K562 (cell line): ENCODE measurements at regions not wholly inside any gene's neighbourhood (a gene's known extent, or its start where the extent isn't known, plus 50 kb on each side); places are given as distances from the start of the nearest gene placed in this dataset.

ENCODE experiments used
- ATAC-seq: fragments of 200-7000 bp; cut with Tn5 transposase; 3 replicates; pipeline ENCODE4 v1.9.1; 2020; ENCODE audit warnings: moderate library complexity
- BruUV-seq: library from RNA; stranded (reverse); fragments of 400-500 nt; replicated peaks from 2 replicates; lab custom pipeline; 2021; lab: Mats Ljungman, UMichigan
- CTCF ChIA-PET: fragments of 300-600 bp; formaldehyde crosslinking; extraction: SDS; loops from one replicate; lab custom pipeline; 2021; ENCODE audit warnings: low intra/inter-chr PET ratio; lab: Yijun Ruan, JAX
- POLR2A ChIA-PET: fragments of 300-600, 350-650 bp; sonication (Branson Sonifier 250); formaldehyde crosslinking; extraction: SDS; loops from one replicate; lab custom pipeline; 2021; ENCODE audit warnings: antibody characterized with exemption, inconsistent platforms; lab: Yijun Ruan, JAX
- DNase-seq, 4 experiments: peaks; one replicate each; pipeline versions ENCODE4 v3.0.0 to v3.0.0-alpha.2; 2011 to 2018; ENCODE audit warnings: low spot score in 3 of 4, mixed read lengths in 3 of 4; ENCODE audit errors: extremely low read depth in 1 of 4
- FAIRE-seq: peaks from 2 replicates; lab custom pipeline; 2011; peaks lifted over from hg19 to GRCh38; lab: Jason Lieb, UNC
- H2AFZ ChIP-seq: 2 replicates; pipeline ENCODE4 v1.6.0; 2011; ENCODE audit warnings: low read depth, low read length, control low read depth, inconsistent platforms
- H3K27ac ChIP-seq: fragments of 200-600 bp; 3 replicates; pipeline ENCODE4 v1.8.0; 2011; ENCODE audit warnings: low read depth, mild to moderate bottlenecking, control low read depth, inconsistent platforms, low read length, moderate library complexity, mixed read lengths; ENCODE audit errors: extremely low read depth
- H3K27me3 ChIP-seq, 2 experiments: fragments of 300-600 bp in 1 of 2; 2 replicates in 1 of 2; 3 replicates in 1 of 2; pipeline versions ENCODE4 v1.6.0 to v1.8.0; 2011; ENCODE audit warnings: inconsistent platforms in 2 of 2, low read length in 2 of 2, mild to moderate bottlenecking in 1 of 2, mixed read lengths in 1 of 2, moderate library complexity in 1 of 2; ENCODE audit not compliant: control insufficient read depth in 2 of 2, insufficient read depth in 2 of 2
- H3K36me3 ChIP-seq: fragments of 300-600 bp; 3 replicates; pipeline ENCODE4 v1.8.0; 2011; ENCODE audit warnings: mild to moderate bottlenecking, low read length, inconsistent platforms; ENCODE audit not compliant: control insufficient read depth, insufficient read depth
- H3K4me1 ChIP-seq, 2 experiments: fragments of 200-600 bp in 1 of 2; replicated peaks in 1 of 2; 2 replicates in 1 of 2; 3 replicates in 1 of 2; pipeline versions ENCODE4 v1.5.1 to v1.8.0; 2011; ENCODE audit warnings: inconsistent platforms in 2 of 2, low read length in 2 of 2, mild to moderate bottlenecking in 1 of 2, mixed read lengths in 1 of 2, moderate library complexity in 1 of 2; ENCODE audit not compliant: control insufficient read depth in 2 of 2, insufficient read depth in 2 of 2
- H3K4me2 ChIP-seq: 2 replicates; pipeline ENCODE4 v1.6.1; 2011; ENCODE audit warnings: low read length, control low read depth, inconsistent platforms, mixed read lengths; ENCODE audit not compliant: insufficient read depth
- H3K4me3 ChIP-seq: fragments of 200-600 bp; sonication (generic), shearing (Covaris generic); 2 replicates; pipeline ENCODE4 v1.5.1; 2016; ENCODE audit warnings: control low read depth, inconsistent platforms
- H3K79me2 ChIP-seq: fragments of 200-600 bp; 3 replicates; pipeline ENCODE4 v1.8.0; 2011; ENCODE audit warnings: low read length, inconsistent platforms; ENCODE audit not compliant: control insufficient read depth, insufficient read depth
- H3K9ac ChIP-seq, 2 experiments: 2 replicates each; pipeline versions ENCODE4 v1.6.0 to v1.6.1; 2011; ENCODE audit warnings: low read depth in 2 of 2, low read length in 2 of 2, control low read depth in 1 of 2, inconsistent platforms in 1 of 2, mild to moderate bottlenecking in 1 of 2, mixed read lengths in 1 of 2; ENCODE audit not compliant: insufficient read depth in 1 of 2
- H3K9me1 ChIP-seq: one replicate; pipeline ENCODE4 v1.6.0; 2011; ENCODE audit warnings: inconsistent platforms, mild to moderate bottlenecking, low read length, moderate library complexity; ENCODE audit not compliant: control insufficient read depth, insufficient read depth
- H3K9me3 ChIP-seq: replicated peaks from 2 replicates; pipeline ENCODE4 v1.5.1; 2011; ENCODE audit warnings: low read depth, low read length, inconsistent platforms; ENCODE audit not compliant: control insufficient read depth, insufficient read depth
- H4K20me1 ChIP-seq: replicated peaks from 2 replicates; pipeline ENCODE4 v1.6.1; 2011; ENCODE audit warnings: low read length, inconsistent platforms, mixed read lengths; ENCODE audit not compliant: control insufficient read depth, insufficient read depth
- CBFB ChIP-seq: sonication (generic); formaldehyde crosslinking; IDR thresholded peaks from 2 replicates; pipeline ENCODE4 v1.4.0; 2020; ENCODE audit warnings: mild to moderate bottlenecking, missing genetic modification reagents
- CREB1 ChIP-seq, 2 experiments: sonication (generic) in 1 of 2; formaldehyde crosslinking in 1 of 2; IDR thresholded peaks; 2 replicates each; pipeline versions ENCODE4 v1.6.1 to v1.8.0; 2012 to 2022; ENCODE audit warnings: inconsistent platforms in 1 of 2, mild to moderate bottlenecking in 1 of 2, missing genetic modification reagents in 1 of 2, moderate library complexity in 1 of 2
- HLTF ChIP-seq: fragments of 450-650 bp; IDR thresholded peaks from 2 replicates; pipeline ENCODE4 v1.6.1; 2016
- MCM5 ChIP-seq: fragments of 450-650 bp; IDR thresholded peaks from 2 replicates; pipeline ENCODE4 v1.6.1; 2016; ENCODE audit warnings: low read depth
- MIER1 ChIP-seq: fragments of 450-650 bp; IDR thresholded peaks from 2 replicates; pipeline ENCODE4 v1.6.1; 2016; ENCODE audit warnings: antibody characterized with exemption, mild to moderate bottlenecking, low read depth
- NRF1 ChIP-seq, 2 experiments: fragments of 450-650 bp; IDR thresholded peaks in 1 of 2; conservative IDR thresholded peaks in 1 of 2; 2 replicates each; pipeline ENCODE4 v1.6.1; 2014; ENCODE audit warnings: mild to moderate bottlenecking in 2 of 2
- RBM34 ChIP-seq: fragments of 200-400 bp; formaldehyde crosslinking; IDR thresholded peaks from 2 replicates; pipeline ENCODE4 v1.6.1; 2018; ENCODE audit warnings: low read length, borderline replicate concordance; ENCODE audit not compliant: insufficient read depth
- TCF7 ChIP-seq: sonication (generic); IDR thresholded peaks from 2 replicates; pipeline ENCODE4 v1.6.1; 2016; ENCODE audit warnings: antibody characterized with exemption, borderline replicate concordance
- TOE1 ChIP-seq, 2 experiments: fragments of 450-650 bp in 1 of 2; sonication (generic) in 1 of 2; formaldehyde crosslinking in 1 of 2; IDR thresholded peaks; 2 replicates each; pipeline versions ENCODE4 v1.7.1 to v1.8.0; 2016 to 2022; ENCODE audit warnings: borderline replicate concordance in 2 of 2, mild to moderate bottlenecking in 2 of 2, antibody characterized with exemption in 1 of 2, inconsistent platforms in 1 of 2, low read depth in 1 of 2, missing genetic modification reagents in 1 of 2, moderate library complexity in 1 of 2
- ZBTB8A ChIP-seq: fragments of 450-650 bp; IDR thresholded peaks from 2 replicates; pipeline ENCODE4 v1.6.1; 2018; ENCODE audit warnings: mild to moderate bottlenecking, moderate library complexity; ENCODE audit not compliant: partially characterized antibody
- ZC3H8 ChIP-seq: fragments of 450-650 bp; IDR thresholded peaks from 2 replicates; pipeline ENCODE4 v1.6.1; 2017
- ZFX ChIP-seq: sonication (generic); formaldehyde crosslinking; IDR thresholded peaks from 2 replicates; pipeline ENCODE4 v1.8.0; 2022; ENCODE audit warnings: mild to moderate bottlenecking, missing genetic modification reagents, moderate library complexity
- ZNF12 ChIP-seq: sonication (generic); formaldehyde crosslinking; IDR thresholded peaks from 2 replicates; pipeline ENCODE4 v1.4.0; 2020; ENCODE audit warnings: mild to moderate bottlenecking, missing genetic modification reagents
- ZNF124 ChIP-seq: sonication (generic); formaldehyde crosslinking; IDR thresholded peaks from 2 replicates; pipeline ENCODE4 v1.8.1; 2022; ENCODE audit warnings: missing genetic modification reagents
- ZNF395 ChIP-seq: fragments of 200-800 bp; sonication (Bioruptor generic); IDR thresholded peaks from 2 replicates; pipeline ENCODE4 v1.6.1; 2017; ENCODE audit warnings: missing genetic modification characterization, missing compliant biosample characterization
- WGBS: fragments of 100-300 bp; shearing (Covaris generic); methylation state at CpG from one replicate; pipeline ENCODE4 v1.1.6; 2016; ENCODE audit warnings: low coverage, mixed read lengths; ENCODE audit not compliant: insufficient coverage; ENCODE audit errors: missing lambda C conversion rate; 5-methylcytosine and 5-hydroxymethylcytosine counted together
- in situ Hi-C: fragments of 300-500 bp; cut with MboI; formaldehyde crosslinking; loops from 4 replicates; pipeline ENCODE4 v1.15.0; 2018; ENCODE audit warnings: inconsistent platforms, mixed read lengths
- intact Hi-C: fragments of 100-400 bp; cut with micrococcal nuclease; formaldehyde crosslinking; loops from 2 replicates; pipeline ENCODE4 v1.14.2; 2022

- no peaks in the 10 kb centered on the region for H3K4me1 ChIP-seq
- in situ Hi-C loops, result no loop called here
- ATAC-seq, result no peak
- H3K79me2 ChIP-seq, result no peaks in the 10 kb centered on the region
- no peak overlapping the region for H3K9ac ChIP-seq
- no peaks in the 10 kb centered on the region for H3K9me3 ChIP-seq
- no peak for FAIRE-seq
- H3K9me1 ChIP-seq, result no peaks in the 10 kb centered on the region
- DNase-seq, result no peak
- no peaks in the 10 kb centered on the region for H4K20me1 ChIP-seq
- no peaks in the 10 kb centered on the region for H3K27me3 ChIP-seq
- ChIA-PET CTCF (no interaction called here), POLR2A (no interaction called here)
- H2AFZ ChIP-seq, result no peak overlapping the region
- no peak overlapping the region for H3K27ac ChIP-seq
- 0% methylated on average over 3 of the region's 3 CpGs for WGBS
- H3K4me2 ChIP-seq, result no peak overlapping the region
- BruUV-seq, result no TSS peak
- no peak for TF ChIP-seq HLTF
- TF ChIP-seq TCF7, result no peak
- no peak for TF ChIP-seq CREB1 (IDR thresholded peaks at IDR 0.05)
- no peak for TF ChIP-seq CREB1 (CRISPR knock-in tag; IDR thresholded peaks at IDR 0.05)
- no peak for TF ChIP-seq TOE1 (IDR thresholded peaks at IDR 0.05; ENCODE audit: borderline replicate concordance)
- TF ChIP-seq TOE1 (CRISPR knock-in tag; IDR thresholded peaks at IDR 0.05; ENCODE audit: borderline replicate concordance, low read depth), result no peak
- no peak for TF ChIP-seq NRF1 (conservative IDR thresholded peaks at IDR 0.05 in 1 of 2, IDR thresholded peaks at IDR 0.05 in 1 of 2)
- no peak for TF ChIP-seq ZNF124 (CRISPR knock-in tag)
- TF ChIP-seq CBFB (CRISPR knock-in tag), result no peak
- TF ChIP-seq ZC3H8, result no peak
- TF ChIP-seq MCM5, result no peak
- no peak for TF ChIP-seq ZNF395 (CRISPR knock-in tag)
- no peak for TF ChIP-seq MIER1
- TF ChIP-seq RBM34, result no peak
- no peak for TF ChIP-seq ZNF12 (CRISPR knock-in tag)
- no peak for TF ChIP-seq ZFX (CRISPR knock-in tag)
- TF ChIP-seq ZBTB8A, result no peak
- TF ChIP-seq, all 486 proteins: peak for 0
- Histone ChIP-seq H3K36me3 (no peaks in the 10 kb centered on the region), H3K4me3 (no peak overlapping the region)
- intact Hi-C loops, result no loop called here
Measured at GRCh38 chr9:115291841-115292240, 173.9 kb upstream of the TNC start.
